ENCODE measurements at regions not wholly inside any gene's neighbourhood (a gene's known extent, or its start where the extent isn't known, plus 50 kb on each side); places are given as distances from the start of the nearest gene placed in this dataset.
"Not testable (repeated sequence)": the region's sequence is repeated elsewhere in the genome, so short reads cannot be mapped to it uniquely, and the experiment has no call there.

- no peak overlapping the region for H4K12ac ChIP-seq (ENCODE audit: low read depth, low read length)
- H2AFZ ChIP-seq (ENCODE audit: insufficient read depth, low read length, poor library complexity): no peak overlapping the region
- no peak overlapping the region for H3K9ac ChIP-seq (ENCODE audit: low read length)
- H2AK5ac ChIP-seq (ENCODE audit: low read length): no peak overlapping the region
- H3K23ac ChIP-seq (ENCODE audit: low read length): no peak overlapping the region
- no peak for DNase-seq
- no peak overlapping the region for H2BK12ac ChIP-seq (ENCODE audit: low read length)
- no peak overlapping the region for H3K14ac ChIP-seq (ENCODE audit: low read length)
- no peak overlapping the region for H4K8ac ChIP-seq (ENCODE audit: low read depth, low read length)
- no peaks in the 10 kb centered on the region for H3K9me3 ChIP-seq (ENCODE audit: insufficient read depth, low read depth, low read length)
- H3K4me1 ChIP-seq (ENCODE audit: control insufficient read depth in 1 of 2, insufficient read depth in 2 of 2, low read length in 2 of 2): no peaks in the 10 kb centered on the region
- no peak overlapping the region for H4K91ac ChIP-seq (ENCODE audit: low read depth, low read length)
- no peaks in the 10 kb centered on the region for H3K79me2 ChIP-seq (ENCODE audit: control insufficient read depth, insufficient read depth, low read length, poor library complexity)
- H3K36me3 ChIP-seq (ENCODE audit: control insufficient read depth in 1 of 2, insufficient read depth in 2 of 2, low read length in 2 of 2): no peaks in the 10 kb centered on the region
- H3K18ac ChIP-seq (ENCODE audit: low read length): no peak overlapping the region
- H3K4ac ChIP-seq (ENCODE audit: low read depth, low read length): no peak overlapping the region
- H2BK120ac ChIP-seq (ENCODE audit: insufficient read depth, low read length, poor library complexity): no peak overlapping the region
- H3K27ac ChIP-seq (ENCODE audit: low read depth, low read length): no peak overlapping the region
- no peaks in the 10 kb centered on the region for H3K79me1 ChIP-seq (ENCODE audit: low read length)
- no peak overlapping the region for H3K4me3 ChIP-seq (ENCODE audit: low read depth, low read length)
- no peak overlapping the region for H2BK5ac ChIP-seq (ENCODE audit: low read depth, low read length, poor library complexity)
- no CpG with 5 or more reads among the region's 2 CpGs for WGBS (ENCODE audit: extremely low coverage, insufficient coverage, insufficient read length)
- H3K4me2 ChIP-seq (ENCODE audit: low read length): no peak overlapping the region
- no peaks in the 10 kb centered on the region for H3K27me3 ChIP-seq (ENCODE audit: insufficient read depth, low read length)
These were observed 592.9 kb upstream of the FLRT2 start for GRCh38 chr14:84937016-84937415.

- Histone ChIP-seq H3K27me3 (ENCODE audit: insufficient read depth, low read length) (no peaks in the 10 kb centered on the region), H3K79me2 (ENCODE audit: control insufficient read depth, insufficient read depth, low read length, poor library complexity) (no peaks in the 10 kb centered on the region), H3K36me3 (ENCODE audit: control insufficient read depth in 1 of 2, insufficient read depth in 2 of 2, low read length in 2 of 2) (no peaks in the 10 kb centered on the region), H3K14ac (ENCODE audit: low read length) (no peak overlapping the region), H3K4me2 (ENCODE audit: low read length) (no peak overlapping the region), H3K18ac (ENCODE audit: low read length) (no peak overlapping the region), H3K79me1 (ENCODE audit: low read length) (no peaks in the 10 kb centered on the region), H2BK12ac (ENCODE audit: low read length) (no peak overlapping the region), H4K8ac (ENCODE audit: low read depth, low read length) (no peak overlapping the region), H2AK5ac (ENCODE audit: low read length) (no peak overlapping the region), H3K9ac (ENCODE audit: low read length) (no peak overlapping the region), H3K4me1 (ENCODE audit: control insufficient read depth in 1 of 2, insufficient read depth in 2 of 2, low read length in 2 of 2) (no peaks in the 10 kb centered on the region), H3K4me3 (ENCODE audit: low read depth, low read length) (no peak overlapping the region), H3K9me3 (ENCODE audit: insufficient read depth, low read depth, low read length) (no peaks in the 10 kb centered on the region), H2BK120ac (ENCODE audit: insufficient read depth, low read length, poor library complexity) (no peak overlapping the region), H4K91ac (ENCODE audit: low read depth, low read length) (no peak overlapping the region), H3K4ac (ENCODE audit: low read depth, low read length) (no peak overlapping the region), H3K23ac (ENCODE audit: low read length) (no peak overlapping the region), H2BK5ac (ENCODE audit: low read depth, low read length, poor library complexity) (no peak overlapping the region), H4K12ac (ENCODE audit: low read depth, low read length) (no peak overlapping the region), H3K27ac (ENCODE audit: low read depth, low read length) (no peak overlapping the region), H2AFZ (ENCODE audit: insufficient read depth, low read length, poor library complexity) (no peak overlapping the region)
- WGBS (ENCODE audit: extremely low coverage, insufficient coverage, insufficient read length): no CpG with 5 or more reads among the region's 2 CpGs
- DNase-seq: no peak
These were observed 592.5 kb upstream of the FLRT2 start for GRCh38 chr14:84937449-84937848.

GRCh38 chr14:84944901-84945300, 585.0 kb upstream of the FLRT2 start:
- not testable (repeated sequence) for H3K79me2 ChIP-seq (ENCODE audit: control insufficient read depth, insufficient read depth, low read length, poor library complexity); H3K18ac ChIP-seq (ENCODE audit: low read length); H3K27ac ChIP-seq (ENCODE audit: low read depth, low read length); H2AK5ac ChIP-seq (ENCODE audit: low read length); H4K8ac ChIP-seq (ENCODE audit: low read depth, low read length); H3K79me1 ChIP-seq (ENCODE audit: low read length); H2BK5ac ChIP-seq (ENCODE audit: low read depth, low read length, poor library complexity); H3K4me1 ChIP-seq (ENCODE audit: control insufficient read depth in 1 of 2, insufficient read depth in 2 of 2, low read length in 2 of 2); H4K12ac ChIP-seq (ENCODE audit: low read depth, low read length); H3K23ac ChIP-seq (ENCODE audit: low read length); H4K91ac ChIP-seq (ENCODE audit: low read depth, low read length); H3K27me3 ChIP-seq (ENCODE audit: insufficient read depth, low read length); H3K4me2 ChIP-seq (ENCODE audit: low read length); DNase-seq; H3K9ac ChIP-seq (ENCODE audit: low read length); H3K4me3 ChIP-seq (ENCODE audit: low read depth, low read length); H2BK120ac ChIP-seq (ENCODE audit: insufficient read depth, low read length, poor library complexity); H2BK12ac ChIP-seq (ENCODE audit: low read length); H3K4ac ChIP-seq (ENCODE audit: low read depth, low read length); H3K36me3 ChIP-seq (ENCODE audit: control insufficient read depth in 1 of 2, insufficient read depth in 2 of 2, low read length in 2 of 2); H2AFZ ChIP-seq (ENCODE audit: insufficient read depth, low read length, poor library complexity); H3K14ac ChIP-seq (ENCODE audit: low read length); H3K9me3 ChIP-seq (ENCODE audit: insufficient read depth, low read depth, low read length)
- WGBS (ENCODE audit: extremely low coverage, insufficient coverage, insufficient read length): no CpG with 5 or more reads among the region's 6 CpGs

- Histone ChIP-seq H3K9ac (ENCODE audit: low read length) (no peak overlapping the region), H3K27ac (ENCODE audit: low read depth, low read length) (no peak overlapping the region), H3K4me3 (ENCODE audit: low read depth, low read length) (no peak overlapping the region), H4K91ac (ENCODE audit: low read depth, low read length) (no peak overlapping the region), H2BK5ac (ENCODE audit: low read depth, low read length, poor library complexity) (no peak overlapping the region), H4K12ac (ENCODE audit: low read depth, low read length) (no peak overlapping the region), H2AFZ (ENCODE audit: insufficient read depth, low read length, poor library complexity) (no peak overlapping the region), H3K27me3 (ENCODE audit: insufficient read depth, low read length) (no peaks in the 10 kb centered on the region), H3K9me3 (ENCODE audit: insufficient read depth, low read depth, low read length) (no peaks in the 10 kb centered on the region), H3K79me1 (ENCODE audit: low read length) (no peaks in the 10 kb centered on the region), H3K4ac (ENCODE audit: low read depth, low read length) (no peak overlapping the region), H2BK12ac (ENCODE audit: low read length) (no peak overlapping the region), H3K18ac (ENCODE audit: low read length) (no peak overlapping the region), H2BK120ac (ENCODE audit: insufficient read depth, low read length, poor library complexity) (no peak overlapping the region), H3K4me1 (ENCODE audit: control insufficient read depth in 1 of 2, insufficient read depth in 2 of 2, low read length in 2 of 2) (no peaks in the 10 kb centered on the region), H3K79me2 (ENCODE audit: control insufficient read depth, insufficient read depth, low read length, poor library complexity) (no peaks in the 10 kb centered on the region), H4K8ac (ENCODE audit: low read depth, low read length) (no peak overlapping the region), H2AK5ac (ENCODE audit: low read length) (no peak overlapping the region), H3K23ac (ENCODE audit: low read length) (no peak overlapping the region), H3K14ac (ENCODE audit: low read length) (no peak overlapping the region), H3K36me3 (ENCODE audit: control insufficient read depth in 1 of 2, insufficient read depth in 2 of 2, low read length in 2 of 2) (no peaks in the 10 kb centered on the region), H3K4me2 (ENCODE audit: low read length) (no peak overlapping the region)
- WGBS (ENCODE audit: extremely low coverage, insufficient coverage, insufficient read length): no CpG with 5 or more reads among the region's 7 CpGs
- DNase-seq: no peak
These were observed 570.0 kb upstream of the FLRT2 start for GRCh38 chr14:84959851-84960520.
